ACC112 (cell line): ENCODE measurements at regions not wholly inside any gene's neighbourhood (a gene's known extent, or its start where the extent isn't known, plus 50 kb on each side); places are given as distances from the start of the nearest gene placed in this dataset.

Experiments used
- H2AFZ ChIP-seq: fragments of 200-600 bp; sonication (generic); one replicate; pipeline ENCODE4 v1.6.0; 2017; ENCODE audit warnings: antibody characterized with exemption, low read length; ENCODE audit not compliant: unreplicated experiment
- H3K27ac ChIP-seq: fragments of 200-600 bp; sonication (generic); 2 replicates; pipeline ENCODE4 v1.5.1; 2014; ENCODE audit warnings: low read depth, mild to moderate bottlenecking, antibody characterized with exemption, low read length, moderate library complexity
- H3K27me3 ChIP-seq: fragments of 200-600 bp; sonication (generic); 2 replicates; pipeline ENCODE4 v1.6.1; 2014; ENCODE audit warnings: mild to moderate bottlenecking, antibody characterized with exemption, low read length, moderate library complexity, mixed read lengths; ENCODE audit not compliant: insufficient read depth
- H3K36me3 ChIP-seq: fragments of 200-600 bp; sonication (generic); 2 replicates; pipeline ENCODE4 v1.6.1; 2016; ENCODE audit warnings: mild to moderate bottlenecking, antibody characterized with exemption, low read length, moderate library complexity, mixed read lengths; ENCODE audit not compliant: insufficient read depth
- H3K4me1 ChIP-seq: fragments of 200-600 bp; sonication (generic); one replicate; pipeline ENCODE4 v1.6.1; 2016; ENCODE audit warnings: low read length, mixed read lengths; ENCODE audit not compliant: insufficient read depth, unreplicated experiment, control insufficient read depth
- H3K4me3 ChIP-seq: fragments of 200-600 bp; sonication (generic); 2 replicates; pipeline ENCODE4 v1.5.1; 2014; ENCODE audit warnings: mild to moderate bottlenecking, low read depth, low read length
- H3K79me2 ChIP-seq: fragments of 200-600 bp; sonication (generic); one replicate; pipeline ENCODE4 v1.6.0; 2016; ENCODE audit warnings: low read length; ENCODE audit not compliant: control insufficient read depth, unreplicated experiment, insufficient read depth

- Histone ChIP-seq H3K36me3 (no peaks in the 10 kb centered on the region), H3K27ac (no peak overlapping the region), H3K4me3 (no peak overlapping the region), H3K4me1 (no peaks in the 10 kb centered on the region), H2AFZ (no peak overlapping the region), H3K79me2 (no peaks in the 10 kb centered on the region), H3K27me3 (no peaks in the 10 kb centered on the region; the same call in 1 of the 2 replicates)
Measured at GRCh38 chr3:168624892-168625448, 529.2 kb upstream of the GOLIM4 start.

- no peak overlapping the region for H2AFZ ChIP-seq
- H3K4me1 ChIP-seq = no peaks in the 10 kb centered on the region
- no peaks in the 10 kb centered on the region for H3K36me3 ChIP-seq
- no peaks in the 10 kb centered on the region; the same call in 1 of the 2 replicates for H3K27me3 ChIP-seq
- no peak overlapping the region for H3K4me3 ChIP-seq
- H3K79me2 ChIP-seq = no peaks in the 10 kb centered on the region
- no peak overlapping the region for H3K27ac ChIP-seq
Measured at GRCh38 chr3:168624195-168624594, 528.5 kb upstream of the GOLIM4 start.

- Histone ChIP-seq H3K4me1 (no peaks in the 10 kb centered on the region), H3K27me3 (peaks cover 3% of the 10 kb centered on the region), H3K79me2 (no peaks in the 10 kb centered on the region), H3K36me3 (no peaks in the 10 kb centered on the region), H3K4me3 (no peak overlapping the region), H3K27ac (no peak overlapping the region), H2AFZ (no peak overlapping the region)
Measured at GRCh38 chr3:168622795-168623194, 527.1 kb upstream of the GOLIM4 start.

- H3K4me1 ChIP-seq = no peaks in the 10 kb centered on the region
- no peak overlapping the region for H3K27ac ChIP-seq
- no peak overlapping the region for H2AFZ ChIP-seq
- no peaks in the 10 kb centered on the region for H3K36me3 ChIP-seq
- no peaks in the 10 kb centered on the region for H3K79me2 ChIP-seq
- H3K27me3 ChIP-seq = peaks cover 7% of the 10 kb centered on the region
- H3K4me3 ChIP-seq = no peak overlapping the region
Measured at GRCh38 chr3:168620854-168621253, 525.1 kb upstream of the GOLIM4 start.

- Histone ChIP-seq H3K27me3 (peaks cover 7% of the 10 kb centered on the region), H3K4me1 (no peaks in the 10 kb centered on the region), H3K4me3 (no peak overlapping the region), H3K27ac (no peak overlapping the region), H3K79me2 (no peaks in the 10 kb centered on the region), H2AFZ (no peak overlapping the region), H3K36me3 (no peaks in the 10 kb centered on the region)
Measured at GRCh38 chr3:168618827-168619470, 523.2 kb upstream of the GOLIM4 start.

GRCh38 chr3:168617658-168618057, 521.9 kb upstream of the GOLIM4 start:
- Histone ChIP-seq H3K27ac (no peak overlapping the region), H3K4me1 (no peaks in the 10 kb centered on the region), H2AFZ (no peak overlapping the region), H3K36me3 (no peaks in the 10 kb centered on the region), H3K4me3 (no peak overlapping the region), H3K27me3 (peaks cover 7% of the 10 kb centered on the region; the same call in 1 of the 2 replicates), H3K79me2 (no peaks in the 10 kb centered on the region)

GRCh38 chr3:168616915-168617314, 521.2 kb upstream of the GOLIM4 start:
- H3K27ac ChIP-seq = no peak overlapping the region
- no peak overlapping the region for H2AFZ ChIP-seq
- no peaks in the 10 kb centered on the region for H3K79me2 ChIP-seq
- peaks cover 7% of the 10 kb centered on the region; the same call in 1 of the 2 replicates for H3K27me3 ChIP-seq
- H3K4me3 ChIP-seq = no peak overlapping the region
- H3K36me3 ChIP-seq = no peaks in the 10 kb centered on the region
- H3K4me1 ChIP-seq = no peaks in the 10 kb centered on the region

GRCh38 chr3:168615493-168616020, 519.8 kb upstream of the GOLIM4 start:
- Histone ChIP-seq H3K4me1 (no peaks in the 10 kb centered on the region), H3K27ac (no peak overlapping the region), H3K4me3 (no peak overlapping the region)

GRCh38 chr3:168613151-168613550, 517.4 kb upstream of the GOLIM4 start:
- Histone ChIP-seq H2AFZ (no peak overlapping the region), H3K4me1 (no peaks in the 10 kb centered on the region), H3K27ac (no peak overlapping the region), H3K36me3 (no peaks in the 10 kb centered on the region), H3K27me3 (peaks cover 7% of the 10 kb centered on the region; the same call in 1 of the 2 replicates), H3K4me3 (no peak overlapping the region), H3K79me2 (no peaks in the 10 kb centered on the region)

More at GRCh38 chr3:168615493-168616020, 519.8 kb upstream of the GOLIM4 start:
- H3K79me2 ChIP-seq = no peaks in the 10 kb centered on the region
- no peaks in the 10 kb centered on the region for H3K36me3 ChIP-seq
- no peak overlapping the region for H2AFZ ChIP-seq
- peaks cover 7% of the 10 kb centered on the region; the same call in 1 of the 2 replicates for H3K27me3 ChIP-seq

- H3K4me3 ChIP-seq = no peak overlapping the region
- H3K27ac ChIP-seq = no peak overlapping the region
- no peak overlapping the region for H2AFZ ChIP-seq
- no peaks in the 10 kb centered on the region for H3K36me3 ChIP-seq
- no peaks in the 10 kb centered on the region for H3K79me2 ChIP-seq
- H3K27me3 ChIP-seq = peaks cover 2% of the 10 kb centered on the region; the same call in 1 of the 2 replicates
- no peaks in the 10 kb centered on the region for H3K4me1 ChIP-seq
Measured at GRCh38 chr3:168612671-168613070, 516.9 kb upstream of the GOLIM4 start.

GRCh38 chr3:168611826-168612225, 516.1 kb upstream of the GOLIM4 start:
- Histone ChIP-seq H3K4me3 (no peak overlapping the region), H2AFZ (no peak overlapping the region), H3K79me2 (no peaks in the 10 kb centered on the region), H3K27me3 (no peaks in the 10 kb centered on the region), H3K27ac (no peak overlapping the region), H3K4me1 (no peaks in the 10 kb centered on the region), H3K36me3 (no peaks in the 10 kb centered on the region)
